ENCODE measurements at regions not wholly inside any gene's neighbourhood (a gene's known extent, or its start where the extent isn't known, plus 50 kb on each side); places are given as distances from the start of the nearest gene placed in this dataset.

GRCh38 chr1:186750257-186750656, 70.0 kb upstream of the PTGS2 start:
- no peak for FAIRE-seq
- no peak overlapping the region for H3K9ac ChIP-seq (ENCODE audit: control insufficient read depth, insufficient read depth, low read length)

More at GRCh38 chr1:186750257-186750656, 70.0 kb upstream of the PTGS2 start:
- DNase-seq (ENCODE audit: low read depth, low spot score): no peak
- H3K79me2 ChIP-seq (ENCODE audit: control insufficient read depth, insufficient read depth, low read length): no peaks in the 10 kb centered on the region
- in situ Hi-C loops (cut with MboI) (no loop called here), intact Hi-C loops (cut with micrococcal nuclease; ENCODE audit: unreplicated experiment) (no loop called here)
- H3K4me3 ChIP-seq: no peak overlapping the region
- TF ChIP-seq PBX3 (IDR thresholded peaks at IDR 0.05; ENCODE audit: insufficient replicate concordance, low read depth, low read length) (no peak), KAT2A (conservative IDR thresholded peaks at IDR 0.05; ENCODE audit: control insufficient read depth, low read depth, low read length) (no peak), RAD21 (IDR thresholded peaks at IDR 0.05; ENCODE audit: insufficient read depth, low read depth, low read length) (no peak), POLR2A (IDR thresholded peaks at IDR 0.05; ENCODE audit: low read depth, low read length) (no peak), ZBED1 (IDR thresholded peaks at IDR 0.05; ENCODE audit: borderline replicate concordance) (no peak), BACH1 (IDR thresholded peaks at IDR 0.05; ENCODE audit: borderline replicate concordance) (no peak), CHD2 (IDR thresholded peaks at IDR 0.05; ENCODE audit: borderline replicate concordance, low read depth, low read length) (no peak), FOS (IDR thresholded peaks at IDR 0.05; ENCODE audit: borderline replicate concordance, extremely low read depth, insufficient read length) (no peak), SREBF1 (IDR thresholded peaks at IDR 0.05; ENCODE audit: low read length) (no peak), SMAD5 (IDR thresholded peaks at IDR 0.05; ENCODE audit: low read depth) (no peak), ZZZ3 (IDR thresholded peaks at IDR 0.05; ENCODE audit: control insufficient read depth, insufficient read length, low read depth) (no peak), ZBTB11 (CRISPR knock-in tag; IDR thresholded peaks at IDR 0.05) (no peak), USF1 (IDR thresholded peaks at IDR 0.05; ENCODE audit: borderline replicate concordance, extremely low read length, insufficient read depth, low read depth, low read length) (no peak), ZNF24 (IDR thresholded peaks at IDR 0.05) (no peak), CBX3 (IDR thresholded peaks at IDR 0.05; ENCODE audit: borderline replicate concordance, low read depth) (no peak), MEF2A (IDR thresholded peaks at IDR 0.05; ENCODE audit: insufficient read depth, low read depth, low read length) (no peak), CHD4 (IDR thresholded peaks at IDR 0.05) (no peak), NR2C1 (IDR thresholded peaks at IDR 0.05) (no peak), GABPA (IDR thresholded peaks at IDR 0.05; ENCODE audit: low read depth) (no peak)
- ChIA-PET CTCF (no interaction called here), SMC1A (ENCODE audit: uncharacterized antibody, unreplicated experiment) (no interaction called here), POLR2A (no interaction called here), RAD21 (ENCODE audit: unreplicated experiment) (no interaction called here)
- H3K27ac ChIP-seq (ENCODE audit: control insufficient read depth, insufficient read depth): no peak overlapping the region
- H3K4me1 ChIP-seq (ENCODE audit: control insufficient read depth, insufficient read depth, low read length): no peaks in the 10 kb centered on the region
- H4K20me1 ChIP-seq (ENCODE audit: control insufficient read depth, insufficient read depth): no peaks in the 10 kb centered on the region
- no peaks in the 10 kb centered on the region for H3K27me3 ChIP-seq (replicated peaks in 1 of 2; ENCODE audit: control insufficient read depth in 2 of 2, insufficient read depth in 2 of 2, low read length in 1 of 2)
- no peak overlapping the region for H3K4me2 ChIP-seq (ENCODE audit: control insufficient read depth, insufficient read depth)
- BruUV-seq (replicated peaks): no TSS peak
- 45% methylated on average over 1 of the region's 1 CpG for WGBS (ENCODE audit: insufficient coverage, insufficient replicate concordance, low lambda C conversion rate, missing lambda C conversion rate)
- H2AFZ ChIP-seq (ENCODE audit: control insufficient read depth, low read depth, low read length): no peak overlapping the region
- peaks cover 2% of the 10 kb centered on the region; the same call in 2 of the 3 replicates for H3K9me3 ChIP-seq (replicated peaks; ENCODE audit: control insufficient read depth, insufficient read depth, low read length)
- no peak for ATAC-seq
- H3K36me3 ChIP-seq (ENCODE audit: control insufficient read depth in 2 of 2, insufficient read depth in 2 of 2, low read length in 1 of 2): no peaks in the 10 kb centered on the region
